ENCODE measurements at regions not wholly inside any gene's neighbourhood (a gene's known extent, or its start where the extent isn't known, plus 50 kb on each side); places are given as distances from the start of the nearest gene placed in this dataset.
"Not testable (repeated sequence)": the region's sequence is repeated elsewhere in the genome, so short reads cannot be mapped to it uniquely, and the experiment has no call there.

DNA sequence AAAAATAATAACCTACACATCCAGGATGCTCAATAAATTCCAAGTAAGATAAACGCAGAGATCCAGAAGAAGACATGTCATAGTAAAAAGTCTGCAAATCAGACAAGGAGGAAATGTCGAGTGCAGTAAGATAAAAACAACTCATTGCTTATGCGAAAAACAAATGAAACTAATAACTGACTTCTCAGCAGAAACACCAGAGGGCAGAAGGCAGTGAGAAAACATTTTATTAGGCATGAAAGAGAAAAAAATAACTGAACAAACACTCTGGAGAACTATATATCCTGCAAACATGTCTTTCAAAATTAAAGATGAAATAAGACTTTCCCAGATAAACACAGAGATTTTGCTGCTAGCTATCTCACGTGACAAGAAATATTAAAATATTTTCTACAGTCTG, 201.3 kb upstream of the CTSO start:
- no peak for DNase-seq

DNA sequence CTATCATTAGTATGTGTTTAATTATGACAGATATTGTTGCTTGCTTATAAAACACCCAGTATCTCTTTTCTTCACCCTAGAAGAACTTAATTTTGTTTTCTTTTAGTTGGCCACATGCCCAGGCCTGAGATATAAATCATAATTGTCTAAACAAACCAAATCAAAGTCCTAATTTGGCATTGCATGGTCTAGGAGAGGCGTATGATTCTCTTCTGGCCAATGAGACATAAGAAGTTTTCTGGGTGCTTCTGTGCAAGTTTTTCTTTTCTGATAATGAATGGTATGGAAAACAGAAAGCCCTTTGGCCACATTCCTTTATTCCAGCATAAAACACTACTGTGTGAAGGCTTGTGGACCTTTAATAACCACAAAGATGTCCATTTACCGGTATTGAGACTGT, 192.9 kb upstream of the CTSO start:
- DNase-seq: no peak

DNA sequence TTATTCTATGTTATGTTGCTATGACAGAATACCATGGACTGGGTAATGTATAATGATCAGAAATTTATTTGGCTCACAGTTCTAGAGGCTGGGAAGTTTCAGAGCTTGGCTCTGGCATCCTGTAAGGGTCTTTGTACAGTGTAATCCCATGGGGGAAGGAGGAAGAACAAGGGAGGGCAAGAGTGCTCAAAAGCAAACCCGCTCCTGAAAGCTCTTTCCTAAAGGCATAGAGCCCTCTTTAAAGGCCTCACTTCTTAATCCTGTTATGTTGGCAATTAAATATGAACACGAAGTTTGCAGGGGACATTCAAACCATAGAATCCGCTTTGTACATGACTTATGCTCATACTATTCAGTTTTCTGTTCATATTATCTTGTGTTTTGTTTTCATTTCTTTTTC, 191.3 kb upstream of the CTSO start:
- DNase-seq: no peak

- DNase-seq: no peak
Measured at GRCh38 chr4:156138781-156139280, 185.2 kb upstream of the CTSO start.

- DNase-seq: no peak
Measured at GRCh38 chr4:156137679-156138473, 184.2 kb upstream of the CTSO start.

GRCh38 chr4:156132196-156132595, 178.5 kb upstream of the CTSO start:
- no peak for DNase-seq

- DNase-seq: no peak
Measured at GRCh38 chr4:156128616-156129015, 174.9 kb upstream of the CTSO start.

GRCh38 chr4:156118507-156119220, 165.0 kb upstream of the CTSO start:
- DNase-seq: no peak

DNA sequence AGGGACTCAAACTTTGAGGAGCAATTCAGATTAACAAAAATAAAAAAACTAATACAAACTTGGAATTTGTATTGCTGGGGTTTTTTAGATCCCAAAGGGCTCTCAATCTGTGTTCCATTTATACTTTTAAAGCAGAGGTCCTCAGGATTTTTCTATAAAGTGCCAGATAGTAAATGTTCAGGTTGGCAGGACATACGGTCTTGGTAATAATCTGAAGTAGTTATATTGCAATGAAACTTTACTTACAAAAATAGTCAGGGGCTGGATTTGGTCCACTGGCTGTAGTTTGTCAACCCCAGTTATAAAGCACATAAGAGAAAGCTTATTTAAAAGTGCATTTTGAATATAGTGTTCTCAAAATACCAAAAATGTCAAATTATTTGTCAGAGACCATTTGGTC, 164.1 kb upstream of the CTSO start:
- DNase-seq: no peak

DNA sequence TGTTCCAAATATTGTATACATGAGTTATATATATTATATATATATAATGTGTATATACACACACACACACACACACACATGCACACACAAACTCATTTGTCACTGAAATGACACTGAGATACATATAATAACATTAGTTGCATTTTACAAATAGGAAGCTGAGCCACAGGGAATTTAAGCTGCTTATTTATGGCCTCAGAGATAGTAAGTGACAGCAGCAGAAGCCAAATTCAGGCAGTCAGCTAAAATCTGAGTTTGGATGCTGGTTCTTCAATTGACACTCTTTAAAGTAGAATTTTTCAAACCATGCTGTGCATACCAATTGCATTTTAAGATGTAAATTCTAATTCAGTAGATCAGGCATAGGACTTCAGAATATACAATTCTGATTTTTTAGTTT, 163.3 kb upstream of the CTSO start:
- DNase-seq: no peak

DNA sequence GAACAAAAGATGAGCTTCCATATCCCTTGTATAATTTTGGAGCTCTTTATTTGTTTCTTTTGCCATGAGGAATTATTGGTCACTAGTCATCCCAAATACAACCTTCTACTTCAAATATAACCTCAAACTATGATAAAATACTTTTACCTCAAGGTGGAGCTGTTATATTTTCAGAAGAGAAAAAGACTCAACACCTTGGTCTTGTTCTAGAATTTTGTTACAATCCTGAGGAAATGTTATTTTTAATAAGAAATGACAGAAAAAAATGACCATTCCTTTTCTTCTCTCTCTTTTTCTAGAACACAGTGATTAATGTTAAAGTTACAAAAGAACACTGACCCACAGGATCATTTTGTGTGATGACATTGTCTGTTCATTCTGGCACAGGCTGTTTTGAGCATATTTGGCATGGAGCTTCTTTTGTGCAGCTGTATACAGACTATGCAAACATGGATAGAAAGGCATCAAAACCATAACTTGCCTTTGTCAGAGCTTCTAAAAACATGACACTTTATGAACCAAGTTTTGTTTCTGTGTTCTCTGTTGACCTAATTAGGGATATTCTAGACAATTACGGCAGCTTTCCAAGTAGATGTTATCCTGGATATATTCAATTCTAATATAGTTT, 159.6 kb upstream of the CTSO start:
- no peak for DNase-seq

- no peak for DNase-seq
Measured at GRCh38 chr4:156111686-156112085, 158.0 kb upstream of the CTSO start.

DNA sequence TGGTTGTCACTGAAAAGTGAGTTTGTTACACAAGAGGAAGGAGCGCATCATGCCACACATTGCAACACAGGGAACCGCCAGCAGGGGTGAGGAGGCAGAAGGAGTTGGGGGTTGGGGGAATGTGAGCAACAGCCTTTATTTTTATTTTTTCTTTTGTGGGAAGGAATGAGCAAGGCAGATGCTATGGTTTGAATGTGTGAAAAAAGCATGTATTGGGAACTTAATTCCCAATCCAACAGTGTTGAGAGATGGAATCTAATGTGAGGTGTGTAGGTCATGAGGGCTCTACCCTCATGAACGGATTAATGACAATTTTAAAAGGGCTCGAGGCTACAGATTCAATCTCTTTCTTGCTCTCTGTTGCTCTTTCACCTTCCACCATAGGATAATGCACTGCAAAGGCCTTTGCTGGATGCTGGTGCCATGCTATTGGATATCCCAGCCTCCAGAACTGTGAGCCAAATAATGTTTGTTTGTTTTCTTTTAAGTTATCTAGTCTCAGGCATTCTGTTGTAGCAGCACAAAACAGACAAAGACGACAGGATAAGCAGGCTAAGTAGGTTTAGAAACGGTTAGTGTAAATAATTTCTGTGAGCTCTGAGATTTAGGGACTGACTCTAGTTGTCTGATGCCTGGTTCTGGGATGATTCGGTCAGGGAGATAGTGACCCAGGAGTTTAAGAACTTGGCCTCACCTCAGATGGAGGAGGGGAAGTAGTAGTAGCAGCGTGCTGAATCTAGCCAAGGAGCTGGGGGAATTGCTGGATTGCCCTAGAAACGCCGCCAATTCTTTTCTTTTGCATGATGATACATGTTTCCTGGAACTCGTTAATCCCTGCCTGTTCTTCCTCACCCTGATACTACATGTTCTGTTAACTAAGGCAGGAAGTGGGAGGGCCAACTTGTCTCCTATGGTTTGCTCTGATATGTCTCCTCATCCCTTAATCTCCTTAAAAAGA, 156.6 kb upstream of the CTSO start:
- no peak for DNase-seq

- DNase-seq: not testable (repeated sequence)
Measured at GRCh38 chr4:156109087-156109486, 155.4 kb upstream of the CTSO start.

DNA sequence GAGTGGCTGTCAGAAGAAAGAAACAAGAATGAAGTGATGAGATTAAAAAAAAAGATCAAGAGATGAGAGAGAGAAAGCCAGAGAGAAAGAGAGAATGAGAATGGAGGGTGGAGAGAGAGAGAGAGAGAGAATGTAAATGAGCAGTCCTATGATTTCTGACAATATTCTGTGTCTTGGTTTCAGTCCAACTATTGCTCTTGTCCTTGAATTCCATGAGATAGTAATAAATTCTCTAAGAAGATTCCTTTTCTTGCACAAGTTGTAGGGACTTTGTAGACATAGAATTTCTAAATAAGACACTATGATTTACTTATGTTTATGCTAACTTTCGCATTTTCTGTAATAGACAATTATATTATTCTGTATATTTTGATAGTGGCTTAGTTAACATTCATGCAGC, 149.6 kb upstream of the CTSO start:
- no peak for DNase-seq

DNA sequence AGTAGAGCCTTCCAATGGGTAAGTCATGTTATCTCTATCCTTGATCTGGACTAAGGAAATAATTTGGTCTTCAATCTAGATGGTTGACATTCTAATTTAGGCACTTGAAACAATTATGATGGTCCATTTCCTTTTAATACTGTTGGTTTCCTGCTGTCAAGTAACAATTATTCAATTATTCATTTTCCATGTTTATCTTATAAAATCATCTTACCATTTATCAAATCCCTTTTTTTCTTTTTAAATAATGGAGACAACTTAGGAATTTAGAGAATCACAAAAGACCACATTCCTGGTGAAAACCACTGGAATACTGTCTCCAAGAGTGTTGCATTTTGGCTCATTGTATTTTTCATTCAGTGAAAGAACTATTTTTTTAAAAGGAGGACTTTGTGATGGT, 148.7 kb upstream of the CTSO start:
- no peak for DNase-seq

DNA sequence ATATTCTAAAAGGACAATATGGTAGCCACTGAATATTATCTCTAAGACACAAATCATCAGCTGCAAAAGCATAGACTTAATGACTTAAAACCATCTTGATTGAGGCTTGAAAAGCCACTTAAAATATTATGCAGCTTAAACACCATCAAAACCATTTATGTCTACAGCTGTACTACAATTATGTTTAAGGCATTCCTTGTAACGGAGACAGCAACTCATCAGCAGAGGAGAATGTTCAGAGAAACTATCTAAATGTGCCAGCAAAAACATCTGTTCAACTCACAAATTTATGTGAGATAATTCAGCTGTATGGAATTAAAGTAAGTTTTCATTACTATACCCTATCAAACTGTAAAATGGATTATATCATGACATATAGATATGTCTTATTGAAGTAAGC, 147.9 kb upstream of the CTSO start:
- DNase-seq: no peak

DNA sequence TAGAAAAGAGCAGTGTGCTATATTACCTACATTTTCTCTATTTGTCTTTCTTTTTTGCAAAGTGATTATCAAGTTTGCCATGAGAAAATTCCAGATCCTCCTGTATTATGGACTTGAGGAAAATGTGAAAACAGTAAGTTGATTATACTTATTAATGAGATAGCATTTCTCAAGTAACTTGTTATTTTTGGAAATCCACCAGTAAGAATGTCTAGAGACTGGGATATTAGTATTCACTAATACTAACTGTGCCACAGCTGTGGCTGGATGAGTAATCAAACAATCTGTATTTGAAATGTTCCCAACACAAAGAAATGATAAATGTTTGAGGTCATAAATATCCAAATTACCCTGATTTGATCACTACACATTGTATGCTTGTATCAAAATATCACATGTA, 147.0 kb upstream of the CTSO start:
- no peak for DNase-seq

GRCh38 chr4:156098805-156099204, 145.1 kb upstream of the CTSO start:
- DNase-seq: no peak

GRCh38 chr4:156085100-156085499, 131.4 kb upstream of the CTSO start:
- no peak for DNase-seq

DNA sequence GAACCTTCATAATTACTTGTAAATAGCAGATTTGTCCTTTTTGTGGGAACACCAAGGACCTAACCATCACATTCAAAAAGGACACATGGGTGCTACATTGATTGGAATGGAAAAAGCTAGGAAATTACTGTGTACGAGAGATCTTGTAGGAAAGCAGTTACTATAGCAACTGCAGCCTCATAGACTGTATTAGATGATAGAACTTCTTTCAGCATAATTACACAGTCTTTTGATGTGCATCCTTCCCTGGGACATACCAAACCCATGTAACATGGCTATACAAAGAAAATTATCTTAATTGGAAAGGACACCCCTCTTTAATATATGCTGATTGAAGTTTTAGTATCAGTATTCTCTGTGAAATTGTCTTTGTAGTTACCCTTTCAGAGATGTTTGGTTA, 130.7 kb upstream of the CTSO start:
- DNase-seq: no peak

DNA sequence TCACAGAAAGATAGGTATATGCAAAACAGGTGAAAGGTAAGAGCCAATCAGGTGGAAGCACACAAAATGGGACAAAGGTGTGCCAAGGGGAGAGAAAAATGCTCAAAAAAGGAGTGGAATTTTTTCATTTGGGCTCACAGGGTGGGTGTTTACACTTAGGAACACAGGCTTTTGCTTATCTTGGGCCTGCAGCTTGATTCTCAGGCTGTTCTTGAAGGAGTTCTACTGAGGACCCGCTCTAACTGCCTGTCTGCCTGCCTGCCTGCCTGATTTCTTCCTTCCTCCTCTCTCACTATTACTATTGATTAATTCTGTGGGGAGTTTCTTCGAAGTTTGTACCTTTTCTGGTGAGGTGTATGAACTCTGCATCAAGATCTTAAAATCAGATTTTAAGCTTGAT, 120.3 kb upstream of the CTSO start:
- DNase-seq: no peak

DNA sequence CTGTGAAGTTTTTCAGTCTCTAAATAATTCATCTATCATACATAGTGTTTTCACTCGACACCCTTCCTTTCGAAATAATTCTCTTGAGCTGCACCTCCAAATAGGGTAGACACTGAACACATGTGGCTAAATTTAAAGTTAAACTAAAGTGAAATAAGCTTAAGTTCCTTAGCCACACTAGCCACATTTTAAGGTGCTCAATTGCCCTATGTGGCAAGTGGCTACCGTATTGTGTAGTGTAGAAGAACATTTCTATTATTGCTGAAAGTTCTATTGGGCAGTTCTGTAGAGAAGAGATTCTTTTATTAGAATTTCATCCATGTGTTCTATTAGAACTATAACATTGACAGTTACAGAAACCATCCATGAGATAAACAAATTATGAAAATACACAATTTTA, 107.0 kb upstream of the CTSO start:
- DNase-seq: no peak

Data from T-helper 1 cell (primary cell).